ENCODE measurements at regions not wholly inside any gene's neighbourhood (a gene's known extent, or its start where the extent isn't known, plus 50 kb on each side); places are given as distances from the start of the nearest gene placed in this dataset.

DNA sequence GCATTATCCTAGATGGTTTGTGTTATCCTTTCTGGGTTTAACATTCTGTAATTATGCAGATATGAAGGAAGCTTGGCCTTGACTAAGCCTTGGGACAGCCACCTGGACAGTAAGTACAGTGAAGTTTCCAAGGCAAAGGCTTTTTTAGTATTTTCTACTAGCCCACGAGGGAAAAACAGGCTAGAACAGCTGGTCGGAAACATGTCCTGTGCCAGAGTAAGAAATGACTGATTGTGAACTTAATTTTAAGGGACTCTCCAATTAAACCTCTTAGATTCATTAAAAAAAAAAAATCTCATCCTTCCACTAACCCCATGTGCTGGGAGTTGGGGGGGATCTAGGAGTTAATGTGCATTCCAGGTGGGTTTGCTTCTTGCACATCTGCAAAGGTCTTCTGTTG is 720.8 kb downstream of the SLC4A3 start:
- Histone ChIP-seq H3K9me3 (ENCODE audit: low read length) (no peaks in the 10 kb centered on the region), H3K36me3 (ENCODE audit: insufficient read depth, low read length) (no peaks in the 10 kb centered on the region), H3K9me2 (ENCODE audit: low read depth, low read length) (no peaks in the 10 kb centered on the region), H3K4me1 (ENCODE audit: insufficient read depth, low read length, severe bottlenecking) (no peaks in the 10 kb centered on the region), H3F3A (ENCODE audit: insufficient read depth, low read length) (no peaks in the 10 kb centered on the region), H2AFZ (ENCODE audit: low read length) (no peak overlapping the region), H3K4me2 (ENCODE audit: low read length) (no peak overlapping the region), H4K20me1 (ENCODE audit: insufficient read depth, low read length) (no peaks in the 10 kb centered on the region), H3K27ac (ENCODE audit: low read depth, low read length, poor library complexity, severe bottlenecking) (no peak overlapping the region), H3K9ac (ENCODE audit: low read length) (no peak overlapping the region), H3K79me2 (ENCODE audit: insufficient read depth, low read length) (no peaks in the 10 kb centered on the region), H3K27me3 (ENCODE audit: insufficient read depth, low read length) (no peaks in the 10 kb centered on the region), H3K4me3 (ENCODE audit: low read depth, low read length, poor library complexity, severe bottlenecking) (no peak overlapping the region)
- TF ChIP-seq, protein P1, sequence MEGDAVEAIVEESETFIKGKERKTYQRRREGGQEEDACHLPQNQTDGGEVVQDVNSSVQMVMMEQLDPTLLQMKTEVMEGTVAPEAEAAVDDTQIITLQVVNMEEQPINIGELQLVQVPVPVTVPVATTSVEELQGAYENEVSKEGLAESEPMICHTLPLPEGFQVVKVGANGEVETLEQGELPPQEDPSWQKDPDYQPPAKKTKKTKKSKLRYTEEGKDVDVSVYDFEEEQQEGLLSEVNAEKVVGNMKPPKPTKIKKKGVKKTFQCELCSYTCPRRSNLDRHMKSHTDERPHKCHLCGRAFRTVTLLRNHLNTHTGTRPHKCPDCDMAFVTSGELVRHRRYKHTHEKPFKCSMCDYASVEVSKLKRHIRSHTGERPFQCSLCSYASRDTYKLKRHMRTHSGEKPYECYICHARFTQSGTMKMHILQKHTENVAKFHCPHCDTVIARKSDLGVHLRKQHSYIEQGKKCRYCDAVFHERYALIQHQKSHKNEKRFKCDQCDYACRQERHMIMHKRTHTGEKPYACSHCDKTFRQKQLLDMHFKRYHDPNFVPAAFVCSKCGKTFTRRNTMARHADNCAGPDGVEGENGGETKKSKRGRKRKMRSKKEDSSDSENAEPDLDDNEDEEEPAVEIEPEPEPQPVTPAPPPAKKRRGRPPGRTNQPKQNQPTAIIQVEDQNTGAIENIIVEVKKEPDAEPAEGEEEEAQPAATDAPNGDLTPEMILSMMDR (IDR thresholded peaks at IDR 0.05; ENCODE audit: low read length): no peak
- no peak for TF ChIP-seq EZH2 (IDR thresholded peaks at IDR 0.05; ENCODE audit: borderline replicate concordance, low read length)

DNA sequence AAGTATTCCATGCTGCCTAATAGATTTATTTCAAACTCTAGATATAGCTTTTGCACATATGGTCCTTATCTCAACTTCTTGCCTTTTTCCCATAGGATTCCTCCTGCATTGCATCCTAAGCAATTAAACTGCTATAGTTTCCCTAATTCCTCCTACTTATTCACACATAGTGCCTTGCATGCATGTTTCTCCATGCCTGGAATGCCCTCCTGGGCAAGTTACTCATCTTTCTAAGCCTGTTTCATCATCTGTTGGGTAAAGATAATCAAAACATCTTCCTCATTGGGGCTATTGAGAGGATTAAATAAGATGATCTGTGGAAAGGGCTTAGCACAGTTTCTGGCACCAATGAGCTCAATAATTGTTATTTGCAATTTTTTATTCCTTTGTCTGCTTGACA is 726.5 kb downstream of the SLC4A3 start:
- Histone ChIP-seq H3K9ac (ENCODE audit: low read length) (no peak overlapping the region), H3K27ac (ENCODE audit: low read depth, low read length, poor library complexity, severe bottlenecking) (no peak overlapping the region)

DNA sequence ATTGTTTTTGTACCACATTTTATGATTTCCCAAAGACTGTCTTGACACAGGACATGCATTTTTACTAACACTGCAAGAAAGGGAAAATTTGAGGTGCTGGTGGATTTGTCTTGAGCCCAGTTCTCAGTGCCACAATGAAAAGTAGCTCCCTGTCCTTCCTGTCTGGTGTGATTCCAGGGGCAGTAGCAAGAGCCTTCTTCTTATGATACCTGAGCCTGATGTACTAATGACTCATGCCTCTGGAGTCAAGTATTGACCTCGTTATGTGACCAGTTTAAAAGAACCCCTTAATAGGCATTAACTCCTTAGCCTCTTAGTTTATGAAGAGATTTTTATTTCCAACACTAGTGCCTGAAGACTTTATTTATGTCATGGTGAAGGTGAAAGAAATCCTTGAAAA is 728.6 kb downstream of the SLC4A3 start:
- no peak overlapping the region for H3K4me2 ChIP-seq (ENCODE audit: low read length)
- H3K9me2 ChIP-seq (ENCODE audit: low read depth, low read length): no peaks in the 10 kb centered on the region
- no peak overlapping the region for H2AFZ ChIP-seq (ENCODE audit: low read length)
- no peaks in the 10 kb centered on the region for H3K27me3 ChIP-seq (ENCODE audit: insufficient read depth, low read length)
- H3F3A ChIP-seq (ENCODE audit: insufficient read depth, low read length): no peaks in the 10 kb centered on the region
- no peaks in the 10 kb centered on the region for H3K36me3 ChIP-seq (ENCODE audit: insufficient read depth, low read length)
- no peak overlapping the region for H3K9ac ChIP-seq (ENCODE audit: low read length)
- H3K27ac ChIP-seq (ENCODE audit: low read depth, low read length, poor library complexity, severe bottlenecking): no peak overlapping the region
- H3K79me2 ChIP-seq (ENCODE audit: insufficient read depth, low read length): no peaks in the 10 kb centered on the region
- H3K4me1 ChIP-seq (ENCODE audit: insufficient read depth, low read length, severe bottlenecking): no peaks in the 10 kb centered on the region
- H3K4me3 ChIP-seq (ENCODE audit: low read depth, low read length, poor library complexity, severe bottlenecking): no peak overlapping the region
- no peak for TF ChIP-seq EZH2 (IDR thresholded peaks at IDR 0.05; ENCODE audit: borderline replicate concordance, low read length)
- TF ChIP-seq, protein P1 (IDR thresholded peaks at IDR 0.05; ENCODE audit: low read length): no peak
- H3K9me3 ChIP-seq (ENCODE audit: low read length): no peaks in the 10 kb centered on the region
- H4K20me1 ChIP-seq (ENCODE audit: insufficient read depth, low read length): no peaks in the 10 kb centered on the region

More for the DNA sequence above, 726.5 kb downstream of the SLC4A3 start:
- Histone ChIP-seq H3K9me2 (ENCODE audit: low read depth, low read length) (no peaks in the 10 kb centered on the region), H3K4me2 (ENCODE audit: low read length) (no peak overlapping the region), H3K9me3 (ENCODE audit: low read length) (no peaks in the 10 kb centered on the region), H3K27me3 (ENCODE audit: insufficient read depth, low read length) (no peaks in the 10 kb centered on the region), H3K79me2 (ENCODE audit: insufficient read depth, low read length) (no peaks in the 10 kb centered on the region), H3F3A (ENCODE audit: insufficient read depth, low read length) (no peaks in the 10 kb centered on the region), H3K36me3 (ENCODE audit: insufficient read depth, low read length) (no peaks in the 10 kb centered on the region), H3K4me1 (ENCODE audit: insufficient read depth, low read length, severe bottlenecking) (no peaks in the 10 kb centered on the region), H2AFZ (ENCODE audit: low read length) (no peak overlapping the region), H4K20me1 (ENCODE audit: insufficient read depth, low read length) (no peaks in the 10 kb centered on the region), H3K4me3 (ENCODE audit: low read depth, low read length, poor library complexity, severe bottlenecking) (no peak overlapping the region)
- no peak for TF ChIP-seq EZH2 (IDR thresholded peaks at IDR 0.05; ENCODE audit: borderline replicate concordance, low read length)
- TF ChIP-seq, protein P1 (IDR thresholded peaks at IDR 0.05; ENCODE audit: low read length): no peak

Data from OCI-LY1 (cell line).